GM19455 (cell line): ENCODE measurements at regions not wholly inside any gene's neighbourhood (a gene's known extent, or its start where the extent isn't known, plus 50 kb on each side); places are given as distances from the start of the nearest gene placed in this dataset.

Source experiments
- ATAC-seq: cut with Tn5 transposase; IDR thresholded peaks from one replicate; pipeline ENCODE4 v1.9.1; 2021; ENCODE audit not compliant: unreplicated experiment

DNA sequence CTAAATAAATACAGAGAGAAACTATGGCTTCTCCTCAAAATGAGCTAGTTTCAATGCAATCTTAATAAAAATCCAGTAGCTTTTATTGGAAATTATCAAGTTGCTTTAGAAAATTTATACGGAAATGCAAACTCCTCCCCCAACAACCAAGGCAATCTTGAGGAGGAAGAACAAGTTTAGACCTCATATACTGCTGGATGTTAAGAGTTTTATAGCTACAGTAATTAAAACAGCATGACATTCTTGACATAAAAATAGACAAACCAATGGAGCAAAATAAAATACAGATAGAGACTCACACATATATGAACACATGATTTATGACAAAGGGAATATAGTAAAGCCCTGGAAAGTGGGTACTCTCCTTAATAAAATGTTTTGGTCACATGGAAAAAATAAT, 368.7 kb downstream of the C12orf75 start:
- no peak for ATAC-seq

GRCh38 chr12:105704787-105705186, 374.3 kb downstream of the C12orf75 start:
- no peak for ATAC-seq

DNA sequence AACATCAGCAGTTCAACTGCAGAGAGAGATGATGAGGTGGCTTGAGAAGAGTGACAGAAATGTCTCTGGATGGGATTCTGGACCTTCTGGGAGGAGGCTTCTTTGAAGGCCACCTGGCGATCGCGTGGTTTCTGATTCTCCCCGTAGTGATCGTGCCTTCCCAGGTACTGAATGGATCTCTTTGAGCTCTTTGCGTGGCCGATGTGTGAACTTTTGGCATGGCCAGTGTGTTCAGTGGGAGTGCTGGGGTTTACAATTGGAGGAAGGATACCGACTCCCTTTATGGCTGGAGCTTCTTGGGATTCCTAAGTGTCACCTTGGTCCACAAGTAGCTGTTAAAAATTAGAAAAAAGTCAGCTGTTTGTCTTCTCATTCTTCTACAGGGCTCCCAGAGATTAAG, 374.7 kb downstream of the C12orf75 start:
- ATAC-seq = no peak

- ATAC-seq = no peak
Observed at GRCh38 chr12:105705765-105706164, 375.3 kb downstream of the C12orf75 start.

GRCh38 chr12:105706321-105706972, 376.0 kb downstream of the C12orf75 start:
- no peak for ATAC-seq

DNA sequence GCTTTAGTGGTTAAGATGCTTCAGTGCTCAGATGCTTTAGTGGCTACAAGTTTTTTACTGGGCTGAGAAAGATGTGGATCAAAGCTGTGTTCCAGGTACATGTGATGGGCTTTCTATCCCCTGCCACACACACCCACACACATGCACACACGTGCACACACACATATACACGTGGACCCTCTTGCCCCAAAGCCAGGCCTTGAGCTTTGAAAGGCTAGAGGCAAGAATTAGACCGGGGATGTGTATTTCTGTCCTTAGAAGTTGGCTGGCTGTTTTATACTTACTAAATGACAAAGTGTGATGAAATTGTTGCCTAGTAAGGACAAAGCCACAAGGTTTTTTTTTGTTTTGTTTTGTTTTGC, 376.5 kb downstream of the C12orf75 start:
- no peak for ATAC-seq

- ATAC-seq = no peak
Observed at GRCh38 chr12:105713606-105714305, 383.3 kb downstream of the C12orf75 start.

DNA sequence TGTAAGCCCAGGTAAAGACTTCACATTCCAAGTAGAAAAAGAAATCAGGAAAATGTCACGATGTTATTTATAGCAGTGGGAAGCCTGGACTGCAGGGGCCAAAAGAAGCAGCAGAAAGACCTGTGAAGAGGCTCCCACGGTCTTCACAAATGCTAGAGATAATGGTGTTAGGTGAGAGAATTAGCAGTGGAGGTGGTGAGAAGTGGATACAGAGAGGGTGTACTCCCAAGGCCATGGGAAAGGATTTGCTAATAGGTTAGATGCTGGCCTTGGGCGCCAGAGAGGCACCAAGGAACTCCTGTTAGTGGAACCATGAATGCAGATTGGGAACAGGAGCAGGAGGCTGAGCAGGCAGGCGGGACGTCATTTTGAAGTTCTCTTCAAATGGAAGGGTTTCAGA, 386.1 kb downstream of the C12orf75 start:
- no peak for ATAC-seq

DNA sequence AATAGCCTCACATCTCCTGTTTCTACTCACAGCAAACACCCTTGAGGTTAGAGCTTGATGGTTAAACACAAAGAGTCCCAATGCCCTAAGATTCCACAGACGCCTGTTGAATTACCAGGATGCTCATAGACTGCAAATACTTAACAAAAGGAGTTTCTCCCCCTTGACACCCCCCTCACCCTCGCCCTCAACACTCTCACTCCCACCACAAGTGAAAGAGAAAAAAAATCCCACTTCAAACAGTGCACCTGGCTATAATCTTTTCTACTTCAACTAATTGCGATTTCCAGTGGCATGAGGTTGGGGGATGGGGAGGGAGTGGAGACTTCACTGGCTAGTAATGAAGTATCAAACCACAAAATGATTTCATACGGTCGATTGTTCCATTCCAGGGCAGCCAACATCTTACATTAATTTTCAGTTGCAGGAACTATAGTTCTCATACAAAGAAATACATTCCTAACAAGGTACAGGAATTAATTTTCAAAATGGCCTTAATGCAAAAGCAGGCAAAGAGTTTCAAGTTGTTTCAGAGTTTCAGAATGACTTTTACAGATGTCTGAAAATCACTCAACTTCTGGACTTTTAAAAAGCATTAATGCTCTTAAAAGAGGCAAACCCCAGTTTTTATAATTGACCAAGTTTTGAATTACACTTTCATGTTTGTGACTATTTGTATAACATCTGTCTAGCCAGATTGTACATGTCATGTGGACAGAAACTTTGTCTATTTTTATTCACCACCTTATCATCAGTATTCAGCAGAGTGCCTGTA, 390.7 kb downstream of the C12orf75 start:
- peak; percentile 78 for ATAC-seq

DNA sequence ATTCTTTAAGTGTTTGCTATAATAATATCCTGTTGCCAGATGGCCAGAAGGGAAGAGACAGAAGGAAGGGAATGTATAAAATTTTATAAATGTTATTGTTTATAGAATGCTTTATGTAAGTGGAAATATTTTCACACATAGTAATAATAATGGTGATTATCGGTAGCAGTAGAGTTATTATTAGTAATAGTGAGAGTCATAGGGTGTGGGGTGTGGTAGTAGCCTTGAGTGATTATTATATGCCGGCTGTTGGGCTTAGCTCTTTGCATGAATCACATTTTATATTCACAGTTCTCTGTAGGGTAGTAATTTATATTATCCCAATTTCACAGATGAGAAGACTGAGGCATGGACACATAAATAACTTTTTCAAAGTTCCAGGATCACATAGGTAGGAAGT, 391.4 kb downstream of the C12orf75 start:
- ATAC-seq = peak; percentile 40

DNA sequence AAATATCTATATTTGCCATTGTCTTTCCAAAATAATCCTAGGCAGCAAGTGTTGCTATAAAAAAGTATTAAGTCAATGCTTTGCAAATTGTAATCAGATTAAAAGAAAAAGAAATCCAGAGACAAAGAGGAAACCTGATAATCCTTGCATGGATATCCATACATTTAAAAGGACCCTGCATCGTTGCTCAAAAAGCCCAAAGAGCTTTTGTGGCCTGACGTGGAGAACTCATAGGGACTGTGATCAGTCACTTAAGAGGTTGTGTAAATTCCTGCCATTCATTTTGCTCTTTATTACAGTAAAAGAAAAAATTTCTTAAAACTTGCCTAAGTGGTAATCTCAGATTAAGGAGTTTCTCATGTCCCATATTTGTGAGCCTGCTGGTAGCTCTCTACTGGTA, 392.6 kb downstream of the C12orf75 start:
- no peak for ATAC-seq

GRCh38 chr12:105723494-105723893, 393.0 kb downstream of the C12orf75 start:
- no peak for ATAC-seq

DNA sequence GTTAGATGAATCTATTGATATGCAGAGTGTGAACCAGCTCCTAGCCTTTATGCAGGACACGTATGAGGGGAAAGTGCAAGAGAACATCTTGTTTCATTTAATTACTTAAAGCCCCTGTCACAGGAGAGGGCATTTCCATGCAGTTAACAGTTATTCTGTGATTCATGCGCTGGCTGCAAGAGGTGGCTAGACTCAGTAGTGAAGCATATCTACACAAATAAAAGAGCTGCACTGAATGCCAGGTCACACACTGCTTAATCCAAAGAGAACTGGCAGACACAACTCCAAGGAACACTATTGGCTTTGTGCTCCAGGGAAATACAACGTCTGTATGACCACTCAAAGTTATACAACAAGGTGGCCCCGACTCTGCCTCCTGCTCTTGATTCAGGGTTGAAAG, 394.1 kb downstream of the C12orf75 start:
- ATAC-seq = no peak

DNA sequence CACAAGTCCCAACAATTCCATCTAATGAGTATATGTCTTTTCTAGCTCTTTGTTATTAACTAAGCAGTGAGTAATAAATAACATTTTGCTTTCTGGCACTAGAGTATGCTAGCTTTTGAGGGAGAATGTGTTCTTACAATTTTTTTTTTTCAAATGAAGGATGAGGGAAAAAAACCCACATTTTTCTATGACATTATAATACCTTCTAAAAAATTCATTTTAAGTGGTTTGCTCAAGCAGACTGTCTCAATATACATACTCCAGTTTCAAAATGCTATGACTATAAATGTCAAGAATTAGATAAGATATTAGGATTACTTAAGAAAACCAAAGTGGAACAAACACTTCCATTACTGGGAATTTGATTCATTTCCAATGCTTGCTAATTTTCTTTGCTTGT, 394.6 kb downstream of the C12orf75 start:
- no peak for ATAC-seq

GRCh38 chr12:105729181-105729771, 398.8 kb downstream of the C12orf75 start:
- no peak for ATAC-seq

DNA sequence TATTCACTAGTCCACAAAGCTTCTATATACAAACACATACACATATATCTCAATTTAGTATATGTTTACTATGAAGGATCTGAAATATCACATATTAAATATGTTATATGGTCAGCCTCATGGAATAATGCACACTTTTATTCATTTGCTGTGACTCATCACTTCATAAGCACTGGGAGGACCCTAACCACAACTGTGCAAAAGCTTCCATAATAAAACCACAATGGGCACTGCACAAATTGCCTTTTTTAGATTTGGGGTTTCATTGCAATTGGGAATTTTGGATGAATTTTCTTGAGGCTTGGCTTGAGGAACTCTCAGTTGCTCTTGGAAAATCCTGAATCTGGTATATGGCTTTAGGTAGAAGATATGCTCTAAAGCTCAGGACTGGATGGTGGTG, 399.4 kb downstream of the C12orf75 start:
- no peak for ATAC-seq

DNA sequence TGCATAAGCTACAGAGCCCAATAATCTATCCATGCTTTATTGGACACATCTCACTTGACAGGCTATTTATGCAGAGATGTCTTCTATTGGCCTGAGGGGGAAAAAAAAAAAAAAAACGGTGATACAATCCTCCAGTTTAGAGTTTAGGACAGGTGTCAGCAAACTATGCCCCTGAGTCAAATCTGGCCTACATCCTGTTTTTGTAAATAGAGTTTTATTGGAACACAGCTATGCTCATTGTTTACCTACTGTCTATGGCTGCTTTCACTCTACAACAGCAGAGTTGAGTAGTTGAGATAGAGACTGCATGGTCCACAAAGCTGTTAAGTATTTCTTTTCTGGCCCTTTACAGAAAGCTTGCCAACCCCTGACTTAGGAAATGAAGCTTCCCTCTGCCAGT, 403.1 kb downstream of the C12orf75 start:
- ATAC-seq = no peak

- no peak for ATAC-seq
Observed at GRCh38 chr12:105736498-105736897, 402.3 kb downstream of the NUAK1 start.

- ATAC-seq = no peak
Observed at GRCh38 chr12:105738051-105738450, 400.7 kb downstream of the NUAK1 start.

- no peak for ATAC-seq
Observed at GRCh38 chr12:105740369-105740768, 398.4 kb downstream of the NUAK1 start.

GRCh38 chr12:105740970-105741725, 397.6 kb downstream of the NUAK1 start:
- ATAC-seq = no peak
